NCI-H2081 (cell line): ENCODE measurements at regions not wholly inside any gene's neighbourhood (a gene's known extent, or its start where the extent isn't known, plus 50 kb on each side); places are given as distances from the start of the nearest gene placed in this dataset.
"Not testable (repeated sequence)": the region's sequence is repeated elsewhere in the genome, so short reads cannot be mapped to it uniquely, and the experiment has no call there.

Experiments used
- DNase-seq, 2 experiments: peaks; one replicate each; lab custom pipeline; 2025; lab: John Stamatoyannopoulos, UW

DNA sequence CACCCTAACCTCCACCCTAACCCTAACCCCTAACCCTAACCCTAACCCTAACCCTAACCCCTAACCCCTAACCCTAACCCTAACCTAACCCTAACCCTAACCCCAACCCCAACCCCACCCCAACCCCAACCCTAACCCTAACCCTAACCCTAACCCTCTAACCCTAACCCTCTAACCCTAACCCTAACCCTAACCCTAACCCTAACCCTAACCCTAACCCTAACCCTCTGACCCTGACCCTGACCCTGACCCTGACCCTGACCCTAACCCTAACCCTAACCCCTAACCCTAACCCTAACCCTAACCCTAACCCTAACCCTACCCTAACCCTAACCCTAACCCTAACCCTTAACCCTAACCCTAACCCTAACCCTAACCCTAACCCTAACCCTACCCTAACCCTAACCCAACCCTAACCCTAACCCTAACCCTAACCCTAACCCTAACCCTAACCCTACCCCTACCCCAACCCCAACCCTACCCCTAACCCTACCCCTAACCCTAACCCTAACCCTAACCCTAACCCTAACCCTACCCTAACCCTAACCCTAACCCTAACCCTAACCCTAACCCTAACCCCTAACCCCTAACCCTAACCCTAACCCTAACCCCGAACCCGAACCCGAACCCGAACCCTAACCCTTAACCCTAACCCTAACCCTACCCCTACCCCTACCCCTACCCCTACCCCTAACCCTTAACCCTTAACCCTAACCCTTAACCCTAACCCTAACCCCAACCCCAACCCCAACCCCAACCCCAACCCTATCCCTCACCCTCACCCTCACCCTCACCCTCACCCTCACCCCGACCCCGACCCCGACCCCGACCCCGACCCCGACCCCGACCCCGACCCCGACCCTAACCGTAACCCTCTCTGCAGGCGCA lies 186.2 kb upstream of the CHL1 start:
- not testable (repeated sequence) for DNase-seq

DNA sequence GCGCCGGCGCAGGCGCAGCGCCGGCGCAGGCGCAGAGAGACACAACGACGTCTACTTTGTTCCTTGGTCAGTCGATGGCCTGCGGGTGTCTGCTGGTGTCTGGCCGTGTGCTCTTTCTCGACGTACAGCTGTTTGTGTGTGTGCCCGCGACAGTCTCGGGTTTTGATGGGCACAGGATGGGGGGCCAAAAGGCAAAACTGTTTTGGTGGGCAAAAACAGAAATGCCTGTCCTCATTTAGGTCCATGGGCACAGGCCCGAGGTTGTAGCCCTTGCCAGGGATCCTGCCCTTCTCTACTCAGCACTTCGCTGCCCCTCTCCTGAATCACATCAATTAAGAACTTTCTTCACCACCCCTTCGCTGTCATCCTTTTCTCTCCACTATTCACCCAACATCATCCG lies 184.8 kb upstream of the CHL1 start:
- no peak for DNase-seq

DNA sequence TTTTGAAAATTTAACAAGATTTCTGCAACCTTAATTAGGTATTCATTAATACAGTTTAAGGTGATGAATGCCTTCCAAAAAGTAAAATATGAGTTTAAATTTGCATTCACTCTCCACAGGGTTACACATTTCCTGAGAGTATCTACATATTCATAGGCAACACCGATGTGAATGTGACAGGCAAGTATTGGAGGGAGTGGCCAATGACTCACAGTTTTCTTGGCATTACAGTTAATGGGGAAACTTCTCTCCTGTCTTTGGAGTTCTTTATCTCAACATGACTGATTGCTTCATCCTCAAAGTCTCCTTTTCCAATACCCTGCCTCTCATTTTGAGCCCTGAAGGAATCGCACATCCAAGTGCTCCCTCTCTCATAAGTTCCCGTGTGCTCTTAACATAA lies 181.9 kb upstream of the CHL1 start:
- DNase-seq = no peak

DNA sequence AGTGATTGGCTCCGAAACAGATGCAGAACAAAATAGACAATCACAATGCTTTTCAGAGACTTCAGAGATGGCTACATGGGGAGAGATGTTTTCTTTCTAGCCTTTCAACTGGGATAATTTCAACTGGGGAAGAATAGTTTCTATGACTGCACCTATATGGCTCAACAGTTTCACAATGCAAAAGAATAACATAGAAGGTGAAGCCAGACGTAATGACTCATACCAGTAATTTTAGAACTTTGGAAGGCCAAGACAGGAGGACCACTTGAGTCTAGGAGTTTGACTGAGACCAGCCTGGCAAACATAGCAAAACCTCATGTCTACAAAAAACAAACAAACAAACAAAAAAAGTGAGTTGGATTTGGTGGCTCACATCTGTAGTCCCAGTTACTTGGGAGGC lies 180.2 kb upstream of the CHL1 start:
- no peak for DNase-seq

DNA sequence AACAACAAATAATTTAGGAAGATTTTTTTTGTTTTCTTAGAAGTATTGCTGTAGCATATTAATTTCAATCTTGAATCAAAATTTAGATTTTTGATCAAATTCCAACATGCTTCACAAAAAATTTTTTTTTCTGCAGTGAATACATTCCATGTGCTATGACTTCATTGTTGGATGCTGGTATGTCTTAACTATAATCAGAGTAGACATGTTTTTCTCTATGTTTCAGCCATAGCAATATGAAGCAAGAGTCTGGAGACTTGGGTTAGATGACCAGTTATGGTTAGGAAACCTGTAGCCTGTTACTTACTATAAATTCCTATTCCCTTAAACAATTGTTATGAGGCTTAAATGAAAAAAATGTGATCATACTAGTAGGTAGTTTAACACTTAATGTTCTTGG lies 176.1 kb upstream of the CHL1 start:
- no peak for DNase-seq

DNA sequence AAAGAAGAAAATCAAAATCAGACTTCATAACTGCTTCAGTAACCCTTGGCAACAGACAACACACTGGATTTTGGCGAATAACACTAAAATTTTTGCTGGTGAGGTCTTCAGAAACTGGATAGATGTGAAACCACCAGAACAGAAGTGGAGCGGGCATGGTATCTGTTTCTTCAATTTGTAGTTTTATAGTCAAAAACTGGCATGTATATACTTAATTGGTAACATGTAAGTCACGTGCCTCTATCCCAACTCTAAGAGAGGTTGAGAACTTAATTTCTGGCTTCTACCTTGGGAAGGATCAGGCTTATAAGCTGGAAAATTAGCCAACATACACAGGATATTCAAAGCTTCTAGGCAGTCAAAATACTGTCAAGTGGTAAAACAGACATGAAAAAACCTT lies 172.6 kb upstream of the CHL1 start:
- DNase-seq = no peak

DNA sequence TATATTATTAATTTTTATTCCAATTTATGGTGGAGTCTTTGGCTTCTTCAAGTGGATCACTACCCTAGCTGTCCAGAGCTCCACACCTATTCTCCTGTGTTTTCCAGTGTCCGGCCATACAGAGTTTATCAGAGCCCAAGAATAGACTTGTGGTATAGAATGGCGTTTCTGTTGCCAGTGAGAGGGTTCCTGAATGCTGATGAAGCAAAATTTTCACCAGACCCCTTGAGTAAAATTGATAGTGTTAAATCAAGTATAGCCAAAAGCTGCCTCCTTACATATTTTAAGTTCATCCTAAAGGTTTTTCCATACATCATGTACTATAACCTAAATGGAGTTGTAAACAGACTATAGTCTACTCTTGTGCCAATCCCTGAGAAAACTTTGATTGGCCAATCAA lies 171.5 kb upstream of the CHL1 start:
- no peak for DNase-seq

DNA sequence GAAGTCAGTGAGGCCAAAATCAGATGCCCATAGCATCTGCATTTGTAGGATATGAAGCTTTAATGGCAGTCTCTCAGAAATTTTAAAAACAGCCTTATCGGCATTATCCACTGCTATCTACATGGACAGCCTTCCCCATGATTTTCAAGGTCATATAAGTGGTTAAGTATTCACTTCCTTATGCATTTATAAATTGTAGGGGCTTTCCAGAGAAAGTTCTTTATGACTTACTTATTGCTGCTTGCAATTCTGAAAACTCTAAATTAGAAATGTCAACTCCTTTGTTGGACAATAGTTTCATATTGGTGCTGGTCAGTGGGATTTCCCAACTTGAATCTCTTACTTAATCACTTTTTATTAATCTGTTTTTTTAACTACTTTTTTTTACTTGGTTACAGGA lies 160.6 kb upstream of the CHL1 start:
- DNase-seq = not testable (repeated sequence)

DNA sequence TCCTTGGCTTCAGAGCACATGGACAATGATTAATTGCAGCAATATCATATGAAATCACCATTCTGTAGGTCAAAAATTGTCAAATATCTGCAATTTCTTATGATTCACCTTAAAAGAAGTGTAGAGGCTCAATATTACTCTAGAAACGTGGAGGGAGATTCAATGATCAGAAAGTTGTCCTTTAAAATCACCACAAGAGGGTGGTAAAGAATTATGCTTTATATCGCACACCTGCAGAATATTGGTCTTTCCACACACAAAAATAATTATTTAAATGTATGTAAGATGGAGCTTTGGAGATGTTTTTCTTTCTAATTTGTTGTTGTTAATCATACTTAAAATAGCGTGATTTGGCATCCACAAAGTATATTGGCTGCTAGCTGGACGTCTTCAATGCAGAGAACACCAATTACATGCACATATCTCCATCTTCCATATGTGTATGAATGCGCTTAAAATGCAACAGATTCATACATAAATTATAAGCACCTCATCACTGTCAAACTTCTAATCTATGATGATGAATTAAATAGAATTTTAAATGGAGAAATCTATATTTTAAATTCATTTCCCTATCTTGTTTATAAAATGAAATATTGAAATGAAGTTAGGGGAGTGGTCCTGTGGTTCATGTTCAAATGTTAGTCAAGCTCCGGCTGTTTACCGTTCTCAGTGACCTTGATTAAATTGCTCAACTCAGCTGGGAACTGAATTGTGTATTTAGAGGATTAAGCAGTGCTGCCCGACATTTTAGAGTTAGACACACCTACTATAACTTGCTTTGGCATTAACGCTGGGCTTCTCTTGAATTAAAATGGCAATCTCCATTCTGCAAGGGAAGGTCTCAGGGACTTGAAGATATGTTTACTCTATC lies 153.5 kb upstream of the CHL1 start:
- peak in 1 of 2 experiments; percentile 4 for DNase-seq

DNA sequence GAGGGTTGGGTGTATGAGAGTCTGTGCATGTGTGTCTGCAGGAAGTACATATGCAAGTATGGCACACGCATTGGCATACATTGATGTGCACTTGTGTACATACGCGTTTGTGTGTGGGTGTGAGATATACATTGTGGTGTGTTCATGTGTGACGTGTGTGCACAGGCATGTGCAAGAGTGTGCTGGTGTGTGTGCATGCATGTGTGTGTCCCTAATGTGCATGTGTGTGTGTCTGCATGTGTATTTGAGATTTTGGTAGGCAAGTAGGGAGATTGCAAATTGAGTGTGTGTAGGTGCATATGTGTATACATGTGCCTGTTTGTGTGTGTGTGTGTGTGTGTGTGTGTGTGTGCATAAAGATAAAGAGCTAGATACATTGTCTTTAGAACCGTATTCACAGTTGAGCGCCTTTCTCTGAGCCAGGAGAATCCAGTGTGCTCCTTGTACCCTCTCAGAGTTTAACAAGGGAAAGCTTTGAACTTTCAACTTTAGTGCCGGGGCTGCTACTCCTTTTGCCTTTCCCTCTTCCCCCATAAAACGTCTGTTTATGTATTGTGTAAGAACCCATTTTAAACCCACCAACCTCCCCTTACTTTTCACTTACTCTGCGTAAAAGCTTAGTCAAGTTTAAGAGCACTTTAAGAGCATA lies 152.4 kb upstream of the CHL1 start:
- no peak for DNase-seq

DNA sequence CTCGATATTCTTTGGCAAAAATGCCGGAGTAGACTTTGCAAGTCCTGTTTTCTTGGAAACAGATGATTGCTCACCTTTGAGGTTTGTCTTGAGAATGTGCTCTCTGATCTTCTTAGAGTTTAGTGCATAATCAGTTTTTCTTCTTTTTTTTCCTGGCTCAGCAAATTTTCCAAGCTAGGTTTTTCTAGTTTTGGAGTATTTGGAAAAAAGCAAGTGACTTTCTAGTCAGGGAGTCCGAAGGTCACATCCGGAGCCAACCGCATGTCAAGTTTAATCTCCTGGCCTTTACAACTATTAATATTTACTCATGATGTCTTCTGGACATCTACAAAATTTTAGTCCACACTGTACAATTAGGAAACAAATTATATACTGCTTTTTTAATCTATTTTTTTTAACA lies 151.6 kb upstream of the CHL1 start:
- DNase-seq = not testable (repeated sequence)

DNA sequence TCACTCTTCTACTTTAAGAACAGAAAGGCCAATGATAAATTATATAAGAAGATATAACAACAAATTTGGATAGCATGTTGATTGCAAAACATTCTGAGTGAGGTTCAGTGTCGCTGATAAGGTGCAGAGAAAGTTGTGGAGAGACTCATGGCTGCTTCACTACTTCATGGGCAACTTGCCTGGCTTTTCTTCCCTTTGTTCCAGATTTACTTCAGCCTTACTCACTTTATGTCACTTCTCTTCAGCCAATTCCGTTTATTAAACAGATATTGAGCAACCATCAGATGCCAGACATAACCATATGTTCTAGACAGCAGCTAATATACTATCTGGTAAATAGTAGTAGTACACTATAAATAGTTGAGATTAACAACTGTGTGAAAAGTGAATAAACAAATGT lies 150.0 kb upstream of the CHL1 start:
- DNase-seq = no peak

DNA sequence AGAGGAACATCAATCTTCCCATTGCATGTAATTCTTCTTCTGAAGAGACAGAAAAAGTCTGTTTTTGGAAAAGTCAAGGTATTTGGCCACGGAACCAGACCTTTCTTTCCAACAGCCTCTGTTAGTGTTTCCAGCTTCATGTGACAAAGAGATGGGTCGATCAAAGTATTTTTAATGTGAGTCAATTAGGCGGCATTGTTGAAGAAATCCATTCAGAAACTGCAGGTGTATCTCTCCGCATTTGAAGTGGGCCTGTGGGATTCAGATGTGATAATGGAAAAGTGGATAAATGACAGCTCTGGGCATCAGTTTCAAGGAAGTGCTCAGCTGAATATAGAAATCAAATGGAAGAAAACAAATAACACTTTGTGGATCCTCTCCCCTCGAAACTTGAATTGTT lies 143.1 kb upstream of the CHL1 start:
- not testable (repeated sequence) for DNase-seq

DNA sequence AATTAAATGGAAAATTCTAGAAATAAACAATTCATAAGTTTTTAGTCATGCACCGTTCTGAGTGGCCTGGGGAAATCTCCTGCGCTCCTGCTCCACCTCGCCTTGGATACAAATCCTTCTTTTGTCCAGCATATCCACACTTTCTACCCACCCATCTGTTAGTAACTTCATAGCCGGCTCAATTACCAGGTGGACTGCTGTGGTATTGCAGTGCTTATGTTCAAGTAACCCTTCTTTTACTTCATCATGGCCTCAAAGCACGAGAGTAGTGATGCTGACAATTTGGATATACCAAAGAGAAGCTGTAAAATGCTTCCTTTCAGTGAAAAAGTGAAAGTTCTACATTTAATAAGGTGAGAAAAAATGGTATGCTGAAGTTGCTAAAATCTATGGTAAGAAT lies 142.3 kb upstream of the CHL1 start:
- no peak for DNase-seq

DNA sequence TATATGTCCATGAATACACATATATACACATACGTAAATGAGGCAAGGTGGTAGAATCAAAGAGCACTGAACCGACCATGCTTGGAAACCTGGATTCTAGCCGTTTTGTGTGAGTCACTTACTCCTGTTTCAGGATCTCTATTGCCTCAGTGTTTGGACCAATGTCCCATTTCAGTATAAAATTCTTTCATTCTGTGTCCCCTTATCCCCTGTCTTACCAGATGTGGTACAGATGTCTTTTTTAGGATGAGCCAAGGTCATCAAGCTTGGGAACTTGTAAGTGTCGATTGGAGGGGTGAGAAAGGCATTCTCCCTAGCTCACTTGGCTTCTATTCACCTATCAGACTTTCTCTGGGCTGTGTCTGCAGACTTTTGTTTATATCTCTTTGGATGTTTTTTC lies 139.9 kb upstream of the CHL1 start:
- DNase-seq = no peak

DNA sequence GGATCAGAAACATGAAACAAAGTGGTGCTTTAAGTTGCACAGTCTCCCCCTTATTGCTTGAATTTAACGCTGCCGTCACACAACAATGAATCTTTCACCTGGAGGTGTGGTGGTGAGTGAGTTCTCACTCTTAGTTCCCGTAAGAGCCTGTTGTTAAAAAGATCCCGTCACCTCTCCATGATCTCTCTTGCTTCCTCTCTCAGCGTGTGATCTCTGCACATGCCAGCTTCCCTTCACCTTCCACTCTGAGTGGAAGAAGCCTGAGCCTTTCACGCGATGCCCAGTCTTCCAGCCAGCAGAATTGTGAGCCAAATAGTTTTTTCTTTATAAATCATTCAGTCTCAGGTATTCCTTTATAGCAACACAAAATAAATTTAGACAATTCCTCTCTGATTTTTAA lies 136.7 kb upstream of the CHL1 start:
- DNase-seq = no peak

DNA sequence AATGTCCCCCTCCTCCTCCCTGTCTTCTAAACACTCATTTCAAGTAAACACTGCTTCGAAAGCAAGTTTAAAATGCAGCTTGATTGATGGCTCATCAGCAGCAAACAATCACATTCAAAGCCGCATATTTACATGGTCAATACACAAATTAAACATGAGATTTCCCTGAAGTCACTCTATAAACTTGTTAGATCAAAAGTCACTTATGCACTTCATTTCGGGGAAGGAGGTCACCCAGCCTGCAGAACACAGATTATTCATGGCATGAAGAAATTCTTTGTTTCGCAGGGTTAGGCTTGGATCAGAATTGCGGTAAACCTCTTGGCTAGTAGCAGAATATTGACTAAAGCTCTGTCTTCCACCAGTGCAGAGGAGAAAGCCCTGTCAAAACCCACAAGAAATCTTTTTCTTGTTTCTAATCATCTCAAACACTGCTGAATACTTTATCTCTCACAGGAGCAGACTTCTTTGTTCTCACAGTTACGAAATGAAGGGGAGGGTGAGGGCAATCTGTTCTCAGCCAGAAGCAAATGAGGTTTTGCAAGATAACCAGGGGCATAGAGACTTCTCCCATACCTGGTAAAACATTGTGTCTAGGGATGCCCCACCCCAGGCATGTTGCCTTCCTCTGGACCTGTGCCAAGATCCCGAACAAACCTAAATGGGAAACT lies 133.3 kb upstream of the CHL1 start:
- DNase-seq = peak in 1 of 2 experiments; percentile 3

DNA sequence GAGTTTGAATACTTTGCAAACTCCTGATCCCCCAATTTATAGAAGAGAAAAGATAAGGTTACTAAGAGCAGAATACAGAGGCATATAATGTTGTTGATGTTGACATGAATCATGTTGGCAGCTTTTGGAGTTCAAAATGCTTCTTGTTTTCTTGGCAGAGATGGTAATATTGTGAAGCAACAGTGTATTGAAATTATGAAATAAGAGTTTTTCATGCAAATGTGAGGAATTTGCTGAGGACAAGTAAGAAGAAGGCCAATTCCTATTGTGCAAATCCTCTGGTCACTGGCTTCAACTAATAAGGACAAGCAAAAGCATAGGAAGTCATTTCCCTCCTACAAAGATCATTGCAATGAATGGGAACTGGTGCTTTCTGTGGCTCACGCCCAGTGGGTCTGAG lies 126.9 kb upstream of the CHL1 start:
- no peak for DNase-seq

DNA sequence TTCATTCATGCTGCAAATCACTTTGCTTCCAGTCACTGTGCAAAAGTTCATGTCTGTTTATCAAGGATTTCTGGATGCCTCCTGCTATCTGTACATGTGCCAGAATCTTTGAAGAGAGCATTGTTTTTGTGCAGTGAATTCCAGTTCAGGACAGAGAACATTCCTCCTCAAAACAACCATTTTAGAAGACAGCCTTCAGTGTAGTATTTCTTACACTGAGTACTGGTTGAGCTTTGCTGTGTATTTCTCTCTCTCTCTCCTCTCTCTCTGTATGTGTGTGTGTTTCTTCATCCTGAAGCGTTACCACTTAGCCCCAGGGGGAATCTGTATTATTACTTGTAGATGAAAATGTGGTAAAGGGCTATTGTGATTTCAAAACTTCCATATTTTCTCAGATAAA lies 123.8 kb upstream of the CHL1 start:
- no peak for DNase-seq

DNA sequence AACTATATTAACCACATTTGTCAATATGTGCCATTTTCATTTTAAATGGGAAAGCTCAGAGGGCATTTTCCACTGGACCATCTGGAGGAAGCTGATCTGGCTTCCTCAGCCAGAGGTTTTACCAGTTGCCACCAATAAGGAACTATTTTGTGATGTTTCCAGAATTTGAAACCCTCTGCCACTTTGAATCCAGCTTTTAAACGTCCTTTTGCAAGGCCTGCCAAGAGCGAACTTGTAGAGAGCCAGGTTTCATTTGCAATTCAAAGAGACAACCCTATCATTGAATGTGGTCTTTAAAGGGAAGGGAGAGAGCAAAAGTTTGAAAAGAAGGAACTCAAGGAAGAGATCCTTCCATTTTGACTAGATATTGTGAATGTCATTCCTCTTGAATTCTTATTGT lies 123.3 kb upstream of the CHL1 start:
- no peak for DNase-seq

DNA sequence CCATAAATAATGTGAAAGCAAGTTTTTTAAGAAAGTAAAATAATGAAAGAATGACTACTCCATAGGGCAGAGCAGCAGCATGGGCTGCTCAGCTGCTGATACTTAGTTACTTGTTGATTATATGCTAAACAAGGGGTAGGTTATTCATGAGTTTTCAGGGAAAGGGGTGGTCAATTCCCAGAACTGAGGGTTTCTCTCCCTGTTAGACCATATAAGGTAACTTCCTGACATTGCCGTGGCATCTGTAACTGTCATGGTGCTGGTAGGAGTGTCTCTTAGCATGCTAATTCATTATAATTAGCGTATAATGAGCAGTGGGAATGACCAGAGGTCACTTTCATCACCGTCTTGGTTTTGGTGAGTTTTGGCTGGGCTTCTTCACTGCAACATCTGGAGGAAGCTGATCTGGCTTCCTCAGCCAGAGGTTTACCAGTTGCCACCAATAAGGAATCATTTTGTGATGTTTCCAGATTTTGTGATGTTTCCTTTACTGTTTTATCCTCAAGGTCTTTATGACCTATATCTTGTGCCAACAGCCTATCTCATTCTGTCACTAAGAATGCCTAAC lies 121.8 kb upstream of the CHL1 start:
- no peak for DNase-seq

DNA sequence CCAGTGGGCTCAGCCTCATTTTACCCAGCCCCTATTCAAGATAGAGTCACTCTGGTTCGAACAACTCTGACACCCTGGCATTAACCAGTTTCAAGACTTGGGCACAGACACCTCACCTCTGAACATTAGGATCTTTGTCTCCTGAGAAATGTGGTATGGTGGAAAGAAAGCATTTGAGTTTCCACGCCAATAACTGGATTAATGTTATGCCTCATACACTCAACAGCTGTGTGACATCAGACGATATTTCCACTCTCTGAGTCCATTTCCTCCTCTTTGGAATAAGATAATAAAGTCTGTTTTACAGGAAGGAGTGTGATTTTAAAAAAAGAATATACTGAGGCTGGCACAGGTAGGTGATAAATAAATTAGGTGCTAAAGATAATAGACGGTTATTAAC lies 121.3 kb upstream of the CHL1 start:
- no peak for DNase-seq
